Astrocyte of the spinal cord (primary cell): ENCODE measurements at regions not wholly inside any gene's neighbourhood (a gene's known extent, or its start where the extent isn't known, plus 50 kb on each side); places are given as distances from the start of the nearest gene placed in this dataset.

Experiments
- DNase-seq: peaks from one replicate; pipeline ENCODE4 v3.0.0; 2011; ENCODE audit warnings: low read depth, low spot score
- H3K4me3 ChIP-seq: 2 replicates; pipeline ENCODE4 v1.5.1; 2011; ENCODE audit warnings: low read depth, mild to moderate bottlenecking, low read length, moderate library complexity
- CTCF ChIP-seq: IDR thresholded peaks from 2 replicates; pipeline ENCODE4 v1.5.1; 2012; ENCODE audit warnings: low read depth, mild to moderate bottlenecking, low read length, inconsistent platforms
- in situ Hi-C: cut with HindIII; loops from 2 replicates; pipeline ENCODE4 v1.10.0; 2017; ENCODE audit warnings: low sequenced_read_pairs

- no peak for DNase-seq
- no peak for TF ChIP-seq CTCF
- in situ Hi-C loops: no loop called here
- no peak overlapping the region for H3K4me3 ChIP-seq
Measured at GRCh38 chr4:111014537-111014936, 391.7 kb upstream of the PITX2 start.

GRCh38 chr4:111016416-111016815 lies 393.5 kb upstream of the PITX2 start:
- TF ChIP-seq CTCF: no peak
- in situ Hi-C loops: no loop called here
- no peak for DNase-seq
- H3K4me3 ChIP-seq: no peak overlapping the region

DNA sequence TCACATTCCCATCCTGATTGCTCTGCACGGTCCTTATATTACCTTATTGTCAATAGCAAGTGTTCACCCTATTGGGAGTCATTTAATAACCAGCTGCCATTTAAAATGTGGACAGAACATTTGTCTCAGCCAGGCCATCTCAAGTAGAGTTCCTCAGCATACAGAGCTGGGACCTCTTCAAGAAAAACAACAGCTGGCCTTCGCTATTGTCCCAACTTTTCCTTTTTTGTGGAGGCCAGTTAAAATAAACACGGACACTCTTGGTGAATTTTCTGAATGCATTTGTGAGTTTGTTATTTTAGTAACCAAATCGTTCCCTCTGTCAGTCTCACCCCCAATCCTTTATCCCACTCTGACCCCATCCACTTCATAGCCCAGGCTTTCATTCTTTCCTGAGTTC lies 395.3 kb upstream of the PITX2 start:
- in situ Hi-C loops: no loop called here
- no peak for DNase-seq

DNA sequence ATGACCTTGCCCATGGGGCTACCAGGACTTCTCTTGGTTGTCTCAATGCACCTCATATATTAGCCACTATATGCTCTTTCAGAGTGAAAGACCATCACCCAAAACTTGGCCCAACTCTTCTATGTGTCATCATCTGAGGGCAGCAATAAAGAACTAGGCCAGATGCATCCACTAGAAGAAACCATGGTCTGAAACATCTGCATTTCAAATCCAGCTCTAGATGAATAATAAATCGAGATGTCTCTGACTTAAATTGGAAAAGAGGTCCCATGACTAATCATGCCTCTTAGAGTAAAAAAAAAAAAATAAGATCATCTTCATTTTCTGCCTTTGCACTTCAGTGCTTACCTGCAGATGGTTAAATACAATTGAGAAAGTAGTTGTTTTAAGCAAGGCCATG lies 397.6 kb upstream of the PITX2 start:
- TF ChIP-seq CTCF: no peak
- no peak overlapping the region for H3K4me3 ChIP-seq
- in situ Hi-C loops: no loop called here
- no peak for DNase-seq

More for the DNA sequence above, 395.3 kb upstream of the PITX2 start:
- no peak for TF ChIP-seq CTCF
- no peak overlapping the region for H3K4me3 ChIP-seq

- DNase-seq: no peak
- no peak overlapping the region for H3K4me3 ChIP-seq
- in situ Hi-C loops: no loop called here
- TF ChIP-seq CTCF: no peak
Measured at GRCh38 chr4:111020961-111021360, 398.1 kb upstream of the PITX2 start.

GRCh38 chr4:111022758-111023157 lies 399.9 kb upstream of the PITX2 start:
- H3K4me3 ChIP-seq: no peak overlapping the region
- in situ Hi-C loops: no loop called here
- DNase-seq: no peak
- TF ChIP-seq CTCF: no peak

GRCh38 chr4:111027526-111027925 lies 404.6 kb upstream of the PITX2 start:
- in situ Hi-C loops: no loop called here

More at GRCh38 chr4:111027526-111027925, 404.6 kb upstream of the PITX2 start:
- H3K4me3 ChIP-seq: no peak overlapping the region
- TF ChIP-seq CTCF: no peak
- peak; percentile 55 for DNase-seq
